Trophoblast cell (in vitro differentiated cells and primary cell): ENCODE measurements at regions not wholly inside any gene's neighbourhood (a gene's known extent, or its start where the extent isn't known, plus 50 kb on each side); places are given as distances from the start of the nearest gene placed in this dataset.

Experiments
- DNase-seq, 2 donors: peaks; one replicate each; pipeline ENCODE4 v3.0.0-alpha.2; 2016
- H2AFZ ChIP-seq: 2 replicates; pipeline ENCODE4 v1.6.1; 2013; ENCODE audit warnings: low read length, moderate library complexity, mild to moderate bottlenecking; ENCODE audit not compliant: insufficient read depth, poor library complexity
- H2AK5ac ChIP-seq: 2 replicates; pipeline ENCODE4 v1.6.1; 2013; ENCODE audit warnings: mild to moderate bottlenecking, low read length
- H2BK120ac ChIP-seq: 2 replicates; pipeline ENCODE4 v1.6.1; 2013; ENCODE audit warnings: low read length, mild to moderate bottlenecking, moderate library complexity; ENCODE audit not compliant: insufficient read depth, poor library complexity
- H2BK12ac ChIP-seq: 2 replicates; pipeline ENCODE4 v1.6.1; 2013; ENCODE audit warnings: mild to moderate bottlenecking, low read length, moderate library complexity
- H2BK5ac ChIP-seq: 2 replicates; pipeline ENCODE4 v1.6.1; 2013; ENCODE audit warnings: low read length, low read depth, moderate library complexity, mild to moderate bottlenecking; ENCODE audit not compliant: poor library complexity
- H3K14ac ChIP-seq: 2 replicates; pipeline ENCODE4 v1.6.1; 2013; ENCODE audit warnings: mild to moderate bottlenecking, low read length
- H3K18ac ChIP-seq: 2 replicates; pipeline ENCODE4 v1.6.1; 2013; ENCODE audit warnings: mild to moderate bottlenecking, low read length
- H3K23ac ChIP-seq: 2 replicates; pipeline ENCODE4 v1.6.1; 2013; ENCODE audit warnings: low read length
- H3K27ac ChIP-seq: 2 replicates; pipeline ENCODE4 v1.5.1; 2013; ENCODE audit warnings: low read depth, mild to moderate bottlenecking, inconsistent platforms, low read length, moderate library complexity
- H3K27me3 ChIP-seq: 2 replicates; pipeline ENCODE4 v1.6.1; 2013; ENCODE audit warnings: inconsistent platforms, mild to moderate bottlenecking, low read length, moderate library complexity; ENCODE audit not compliant: insufficient read depth
- H3K36me3 ChIP-seq, 2 experiments: 1 replicate in 1 of 2; 2 replicates in 1 of 2; pipeline ENCODE4 v1.6.1; 2013; ENCODE audit warnings: low read length in 2 of 2, mild to moderate bottlenecking in 2 of 2, moderate library complexity in 1 of 2; ENCODE audit not compliant: insufficient read depth in 2 of 2, control insufficient read depth in 1 of 2
- H3K4ac ChIP-seq: 2 replicates; pipeline ENCODE4 v1.6.1; 2013; ENCODE audit warnings: low read depth, mild to moderate bottlenecking, low read length, moderate library complexity
- H3K4me1 ChIP-seq, 2 experiments: 1 replicate in 1 of 2; 2 replicates in 1 of 2; pipeline ENCODE4 v1.6.1; 2013; ENCODE audit warnings: low read length in 2 of 2, mild to moderate bottlenecking in 2 of 2, moderate library complexity in 1 of 2; ENCODE audit not compliant: insufficient read depth in 2 of 2, control insufficient read depth in 1 of 2
- H3K4me2 ChIP-seq: 2 replicates; pipeline ENCODE4 v1.6.1; 2013; ENCODE audit warnings: inconsistent platforms, mild to moderate bottlenecking, low read length, moderate library complexity
- H3K4me3 ChIP-seq: 2 replicates; pipeline ENCODE4 v1.5.1; 2013; ENCODE audit warnings: mild to moderate bottlenecking, low read depth, low read length, inconsistent platforms
- H3K79me1 ChIP-seq: one replicate; pipeline ENCODE4 v1.6.1; 2013; ENCODE audit warnings: low read length
- H3K79me2 ChIP-seq: 2 replicates; pipeline ENCODE4 v1.6.1; 2013; ENCODE audit warnings: low read length, mild to moderate bottlenecking; ENCODE audit not compliant: control insufficient read depth, insufficient read depth, poor library complexity
- H3K9ac ChIP-seq: 2 replicates; pipeline ENCODE4 v1.6.1; 2013; ENCODE audit warnings: mild to moderate bottlenecking, low read length
- H3K9me3 ChIP-seq: 2 replicates; pipeline ENCODE4 v1.6.1; 2013; ENCODE audit warnings: low read depth, mild to moderate bottlenecking, control low read depth, inconsistent platforms, low read length; ENCODE audit not compliant: insufficient read depth
- H4K12ac ChIP-seq: 2 replicates; pipeline ENCODE4 v1.6.1; 2013; ENCODE audit warnings: low read depth, mild to moderate bottlenecking, low read length, moderate library complexity
- H4K8ac ChIP-seq: 2 replicates; pipeline ENCODE4 v1.6.1; 2013; ENCODE audit warnings: low read depth, mild to moderate bottlenecking, low read length, moderate library complexity
- H4K91ac ChIP-seq: one replicate; pipeline ENCODE4 v1.6.1; 2013; ENCODE audit warnings: low read depth, mild to moderate bottlenecking, low read length, moderate library complexity
- WGBS: extraction: QIAGEN DNeasy Blood & Tissue Kit; methylation state at CpG from one replicate; pipeline ENCODE4 v1.1.7; 2013; ENCODE audit warnings: missing lambda C conversion rate; ENCODE audit not compliant: insufficient read length, insufficient coverage; ENCODE audit errors: extremely low coverage; 5-methylcytosine and 5-hydroxymethylcytosine counted together

DNA sequence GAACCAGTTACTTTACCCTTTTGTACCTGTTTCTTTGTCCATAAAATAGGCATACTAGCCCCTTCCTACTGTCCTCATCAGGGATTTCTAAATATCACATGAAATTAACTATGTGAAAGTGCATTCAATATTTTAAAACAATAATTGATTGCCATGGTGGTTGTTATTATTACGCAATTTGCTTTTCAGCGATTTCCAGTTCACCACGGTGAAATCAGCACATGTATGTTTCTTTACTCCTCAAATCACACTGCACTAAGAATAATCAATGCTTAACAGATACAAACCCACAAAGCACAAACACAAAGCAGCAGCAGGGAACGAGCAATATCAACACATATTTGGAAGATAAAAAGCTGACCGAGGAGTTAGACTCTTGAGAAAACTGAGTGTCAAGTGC lies 371.3 kb upstream of the NOCT start:
- H3K4me3 ChIP-seq, result no peak overlapping the region
- WGBS, result no CpG with 5 or more reads among the region's 5 CpGs

GRCh38 chr4:138643827-138644226 lies 371.8 kb upstream of the NOCT start:
- no peak overlapping the region for H3K4ac ChIP-seq
- H3K4me1 ChIP-seq, result no peaks in the 10 kb centered on the region
- no peaks in the 10 kb centered on the region for H3K36me3 ChIP-seq
- H3K79me2 ChIP-seq, result no peaks in the 10 kb centered on the region
- H3K27me3 ChIP-seq, result no peaks in the 10 kb centered on the region
- H3K4me2 ChIP-seq, result no peak overlapping the region
- no peak overlapping the region for H4K12ac ChIP-seq
- H3K9ac ChIP-seq, result no peak overlapping the region
- H3K4me3 ChIP-seq, result no peak overlapping the region
- H2AFZ ChIP-seq, result no peak overlapping the region
- H2BK12ac ChIP-seq, result no peak overlapping the region
- no CpG with 5 or more reads among the region's 1 CpG for WGBS
- no peak overlapping the region for H3K23ac ChIP-seq
- H3K14ac ChIP-seq, result no peak overlapping the region
- peak in 1 of 2 donors; percentile 59 for DNase-seq
- no peak overlapping the region for H2AK5ac ChIP-seq
- H2BK120ac ChIP-seq, result no peak overlapping the region
- no peak overlapping the region for H3K27ac ChIP-seq
- H3K9me3 ChIP-seq, result no peaks in the 10 kb centered on the region
- H2BK5ac ChIP-seq, result no peak overlapping the region
- H3K18ac ChIP-seq, result no peak overlapping the region
- H4K91ac ChIP-seq, result no peak overlapping the region
- H4K8ac ChIP-seq, result no peak overlapping the region
- no peaks in the 10 kb centered on the region for H3K79me1 ChIP-seq

More for the DNA sequence above, 371.3 kb upstream of the NOCT start:
- Histone ChIP-seq H4K12ac (no peak overlapping the region), H3K9ac (no peak overlapping the region), H3K79me2 (no peaks in the 10 kb centered on the region), H3K4me2 (no peak overlapping the region), H3K18ac (no peak overlapping the region), H3K23ac (no peak overlapping the region), H3K4me1 (no peaks in the 10 kb centered on the region), H2AK5ac (no peak overlapping the region), H3K9me3 (no peaks in the 10 kb centered on the region), H2BK12ac (no peak overlapping the region), H2BK120ac (no peak overlapping the region), H2AFZ (no peak overlapping the region), H3K4ac (no peak overlapping the region), H3K14ac (no peak overlapping the region), H2BK5ac (no peak overlapping the region), H3K79me1 (no peaks in the 10 kb centered on the region), H3K27ac (no peak overlapping the region), H3K36me3 (no peaks in the 10 kb centered on the region), H4K91ac (no peak overlapping the region), H3K27me3 (no peaks in the 10 kb centered on the region), H4K8ac (no peak overlapping the region)
- DNase-seq, result no peak

DNA sequence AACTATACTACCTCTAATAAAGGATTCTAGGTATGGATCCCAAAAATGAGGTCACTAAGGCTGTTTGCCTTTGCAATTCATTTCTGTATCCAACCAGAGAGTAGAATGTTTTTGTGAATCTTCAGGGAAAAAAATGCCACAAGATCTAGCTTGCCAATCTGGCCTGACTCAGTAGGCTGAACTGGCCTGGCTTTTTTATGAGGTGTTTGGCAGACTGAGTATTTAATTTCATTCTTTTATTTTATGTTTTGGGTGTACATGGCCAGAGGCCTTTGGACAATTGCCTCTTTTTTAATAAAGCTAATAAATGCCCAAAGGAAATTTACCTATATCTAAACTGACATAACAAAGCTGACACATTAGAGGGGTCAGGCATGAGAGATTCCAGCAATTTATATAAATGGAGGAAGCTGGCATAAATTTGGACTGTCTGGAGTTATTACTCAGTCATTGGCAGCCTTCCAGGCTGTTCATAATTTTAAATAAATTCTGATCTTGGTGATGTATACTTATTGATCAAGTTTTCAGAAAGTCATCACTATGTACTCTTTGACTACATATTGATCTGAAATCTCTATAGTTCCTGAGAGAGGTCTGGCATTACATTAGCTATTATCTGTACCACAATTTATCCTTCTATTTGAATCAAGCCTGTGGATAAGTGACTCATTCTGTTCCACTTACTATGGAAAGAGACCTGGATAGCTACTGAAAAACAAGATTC lies 376.4 kb upstream of the NOCT start:
- no peaks in the 10 kb centered on the region for H3K27me3 ChIP-seq
- H2BK5ac ChIP-seq, result no peak overlapping the region
- H3K4ac ChIP-seq, result no peak overlapping the region
- no peak for DNase-seq
- H3K14ac ChIP-seq, result no peak overlapping the region
- H2BK12ac ChIP-seq, result no peak overlapping the region
- no peak overlapping the region for H3K4me3 ChIP-seq
- H3K18ac ChIP-seq, result no peak overlapping the region
- no peaks in the 10 kb centered on the region for H3K4me1 ChIP-seq
- H3K79me1 ChIP-seq, result no peaks in the 10 kb centered on the region
- H3K9ac ChIP-seq, result no peak overlapping the region
- no peak overlapping the region for H2BK120ac ChIP-seq
- no peaks in the 10 kb centered on the region for H3K79me2 ChIP-seq
- no peak overlapping the region for H4K8ac ChIP-seq
- H3K27ac ChIP-seq, result no peak overlapping the region
- no peak overlapping the region for H3K23ac ChIP-seq
- no peak overlapping the region for H4K91ac ChIP-seq
- no peak overlapping the region for H2AFZ ChIP-seq
- H3K9me3 ChIP-seq, result peaks cover 1% of the 10 kb centered on the region
- no peak overlapping the region for H4K12ac ChIP-seq
- no peak overlapping the region for H3K4me2 ChIP-seq
- no peak overlapping the region for H2AK5ac ChIP-seq
- H3K36me3 ChIP-seq, result no peaks in the 10 kb centered on the region

- Histone ChIP-seq H3K4me3 (no peak overlapping the region), H3K27me3 (no peaks in the 10 kb centered on the region), H3K9me3 (peaks cover 1% of the 10 kb centered on the region), H3K4me2 (no peak overlapping the region), H3K79me2 (no peaks in the 10 kb centered on the region), H3K79me1 (no peaks in the 10 kb centered on the region), H2BK5ac (no peak overlapping the region), H4K91ac (no peak overlapping the region), H3K27ac (no peak overlapping the region), H3K18ac (no peak overlapping the region), H4K12ac (no peak overlapping the region), H2BK120ac (no peak overlapping the region), H2BK12ac (no peak overlapping the region), H2AK5ac (no peak overlapping the region), H2AFZ (no peak overlapping the region), H3K14ac (no peak overlapping the region), H3K9ac (no peak overlapping the region), H3K4ac (no peak overlapping the region), H3K23ac (no peak overlapping the region), H3K4me1 (no peaks in the 10 kb centered on the region), H3K36me3 (no peaks in the 10 kb centered on the region), H4K8ac (no peak overlapping the region)
- WGBS, result no CpG with 5 or more reads among the region's 7 CpGs
- DNase-seq, result no peak
Observed at GRCh38 chr4:138636781-138637180, 378.8 kb upstream of the NOCT start.
